ENCODE measurements at regions not wholly inside any gene's neighbourhood (a gene's known extent, or its start where the extent isn't known, plus 50 kb on each side); places are given as distances from the start of the nearest gene placed in this dataset.
A peak's percentile ranks its signal among the peaks of the same experiment; 100 is the strongest.

DNA sequence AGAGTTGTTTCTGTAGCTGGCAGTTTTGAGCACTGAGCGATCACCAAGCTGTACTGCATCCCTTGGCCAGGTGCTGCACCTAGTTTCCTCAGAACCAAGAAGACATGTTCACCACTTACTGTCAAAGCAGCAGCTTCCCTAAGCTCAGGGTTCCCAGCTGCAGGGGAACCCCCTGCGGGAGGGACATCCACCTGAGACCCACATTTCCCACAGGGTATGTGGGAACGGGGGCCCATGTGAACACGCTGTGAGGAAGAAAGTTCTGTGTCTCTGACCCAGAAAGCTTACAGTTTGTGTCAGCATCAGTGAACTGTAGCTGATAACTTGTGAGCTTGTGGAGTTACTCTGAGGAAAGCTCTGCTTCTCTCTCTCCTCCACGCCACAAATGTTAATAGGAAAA lies 436.8 kb upstream of the IGFBP3 start:
- H3K36me3 ChIP-seq (ENCODE audit: low read depth): no peaks in the 10 kb centered on the region
- TF ChIP-seq, protein P1, sequence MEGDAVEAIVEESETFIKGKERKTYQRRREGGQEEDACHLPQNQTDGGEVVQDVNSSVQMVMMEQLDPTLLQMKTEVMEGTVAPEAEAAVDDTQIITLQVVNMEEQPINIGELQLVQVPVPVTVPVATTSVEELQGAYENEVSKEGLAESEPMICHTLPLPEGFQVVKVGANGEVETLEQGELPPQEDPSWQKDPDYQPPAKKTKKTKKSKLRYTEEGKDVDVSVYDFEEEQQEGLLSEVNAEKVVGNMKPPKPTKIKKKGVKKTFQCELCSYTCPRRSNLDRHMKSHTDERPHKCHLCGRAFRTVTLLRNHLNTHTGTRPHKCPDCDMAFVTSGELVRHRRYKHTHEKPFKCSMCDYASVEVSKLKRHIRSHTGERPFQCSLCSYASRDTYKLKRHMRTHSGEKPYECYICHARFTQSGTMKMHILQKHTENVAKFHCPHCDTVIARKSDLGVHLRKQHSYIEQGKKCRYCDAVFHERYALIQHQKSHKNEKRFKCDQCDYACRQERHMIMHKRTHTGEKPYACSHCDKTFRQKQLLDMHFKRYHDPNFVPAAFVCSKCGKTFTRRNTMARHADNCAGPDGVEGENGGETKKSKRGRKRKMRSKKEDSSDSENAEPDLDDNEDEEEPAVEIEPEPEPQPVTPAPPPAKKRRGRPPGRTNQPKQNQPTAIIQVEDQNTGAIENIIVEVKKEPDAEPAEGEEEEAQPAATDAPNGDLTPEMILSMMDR (IDR thresholded peaks at IDR 0.05; ENCODE audit: poor library complexity, severe bottlenecking): no peak
- H3K27ac ChIP-seq (ENCODE audit: poor library complexity, severe bottlenecking): no peak overlapping the region
- ATAC-seq (ENCODE audit: low read depth): no peak
- no peaks in the 10 kb centered on the region for H3K27me3 ChIP-seq (ENCODE audit: insufficient read depth, poor library complexity, severe bottlenecking)
- no peaks in the 10 kb centered on the region for H3K4me1 ChIP-seq (ENCODE audit: insufficient read depth, poor library complexity, severe bottlenecking)
- no peaks in the 10 kb centered on the region for H3K9me3 ChIP-seq (ENCODE audit: severe bottlenecking)
- no peak overlapping the region for H3K4me3 ChIP-seq (ENCODE audit: severe bottlenecking)
- no peak for DNase-seq (ENCODE audit: low spot score)

DNA sequence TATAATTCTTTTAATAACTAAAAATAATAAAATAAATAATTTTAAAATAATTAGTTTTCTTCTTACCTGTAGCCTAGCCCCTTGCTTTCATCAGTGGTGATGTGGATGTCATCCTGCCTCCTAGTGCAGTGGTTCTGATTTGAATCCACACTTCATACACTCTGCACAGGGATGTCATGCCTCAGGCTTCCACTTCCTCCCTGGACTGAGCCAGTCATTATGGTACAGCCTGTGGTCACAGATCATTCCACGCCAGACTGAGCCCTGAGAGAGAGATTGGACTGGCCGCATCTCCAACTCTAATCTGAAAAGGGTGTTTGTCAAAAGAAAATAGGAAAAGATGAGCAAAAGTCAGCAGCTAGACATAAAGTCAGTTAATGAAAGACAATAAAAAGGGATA lies 436.2 kb upstream of the IGFBP3 start:
- no peak for ATAC-seq (ENCODE audit: low read depth)

DNA sequence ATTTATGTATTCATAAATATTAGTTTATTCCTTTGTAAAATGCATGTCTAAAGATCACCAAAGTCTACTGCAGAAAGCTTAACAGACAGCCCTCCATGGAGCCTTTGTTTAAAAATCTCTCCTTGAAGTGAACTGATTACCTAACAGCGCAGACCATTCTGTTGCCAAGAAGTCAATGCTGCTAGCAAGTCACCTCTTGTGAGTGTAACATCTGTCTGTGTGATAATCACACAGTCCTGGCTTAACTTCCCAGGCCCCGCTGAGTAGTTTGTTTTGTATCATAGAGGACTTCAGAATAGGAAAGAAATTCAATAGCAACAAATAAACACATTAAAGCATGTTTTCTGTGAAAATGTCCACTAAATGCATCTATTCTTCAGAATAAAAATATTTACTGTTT lies 435.3 kb upstream of the IGFBP3 start:
- TF ChIP-seq, protein P1 (IDR thresholded peaks at IDR 0.05; ENCODE audit: poor library complexity, severe bottlenecking): no peak
- Histone ChIP-seq H3K4me3 (ENCODE audit: severe bottlenecking) (no peak overlapping the region), H3K36me3 (ENCODE audit: low read depth) (no peaks in the 10 kb centered on the region), H3K27ac (ENCODE audit: poor library complexity, severe bottlenecking) (no peak overlapping the region), H3K9me3 (ENCODE audit: severe bottlenecking) (no peaks in the 10 kb centered on the region), H3K4me1 (ENCODE audit: insufficient read depth, poor library complexity, severe bottlenecking) (no peaks in the 10 kb centered on the region), H3K27me3 (ENCODE audit: insufficient read depth, poor library complexity, severe bottlenecking) (no peaks in the 10 kb centered on the region)
- ATAC-seq (ENCODE audit: low read depth) (no peak), DNase-seq (ENCODE audit: low spot score) (no peak)

More for the DNA sequence above, 436.2 kb upstream of the IGFBP3 start:
- TF ChIP-seq, protein P1 (IDR thresholded peaks at IDR 0.05; ENCODE audit: poor library complexity, severe bottlenecking): no peak
- Histone ChIP-seq H3K4me1 (ENCODE audit: insufficient read depth, poor library complexity, severe bottlenecking) (no peaks in the 10 kb centered on the region), H3K9me3 (ENCODE audit: severe bottlenecking) (no peaks in the 10 kb centered on the region), H3K27ac (ENCODE audit: poor library complexity, severe bottlenecking) (no peak overlapping the region), H3K4me3 (ENCODE audit: severe bottlenecking) (no peak overlapping the region), H3K36me3 (ENCODE audit: low read depth) (no peaks in the 10 kb centered on the region), H3K27me3 (ENCODE audit: insufficient read depth, poor library complexity, severe bottlenecking) (no peaks in the 10 kb centered on the region)
- DNase-seq (ENCODE audit: low spot score): no peak

DNA sequence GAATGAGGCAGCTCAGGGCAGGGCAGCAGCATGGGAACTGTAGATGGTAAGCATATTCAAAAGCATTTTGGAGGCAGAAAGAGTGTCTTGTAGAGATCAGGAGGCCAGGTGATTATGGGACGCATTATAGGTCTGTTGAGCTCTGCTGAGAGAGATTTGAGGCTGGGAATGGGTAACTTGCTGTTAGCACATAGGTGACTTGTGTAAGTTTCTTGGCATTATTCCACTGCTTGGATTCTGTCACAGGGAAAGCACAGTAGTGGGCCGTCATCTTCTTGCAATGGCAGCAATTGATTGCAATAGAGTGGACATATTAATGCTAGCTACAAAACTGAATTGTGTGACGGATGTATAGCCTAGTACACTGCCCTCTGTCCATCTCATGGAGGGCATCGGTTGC lies 434.3 kb upstream of the IGFBP3 start:
- DNase-seq (ENCODE audit: low spot score) (no peak), ATAC-seq (ENCODE audit: low read depth) (no peak)
- Histone ChIP-seq H3K36me3 (ENCODE audit: low read depth) (no peaks in the 10 kb centered on the region), H3K4me1 (ENCODE audit: insufficient read depth, poor library complexity, severe bottlenecking) (no peaks in the 10 kb centered on the region), H3K27ac (ENCODE audit: poor library complexity, severe bottlenecking) (no peak overlapping the region), H3K9me3 (ENCODE audit: severe bottlenecking) (no peaks in the 10 kb centered on the region), H3K27me3 (ENCODE audit: insufficient read depth, poor library complexity, severe bottlenecking) (no peaks in the 10 kb centered on the region), H3K4me3 (ENCODE audit: severe bottlenecking) (no peak overlapping the region)
- TF ChIP-seq, protein P1 (IDR thresholded peaks at IDR 0.05; ENCODE audit: poor library complexity, severe bottlenecking): no peak

DNA sequence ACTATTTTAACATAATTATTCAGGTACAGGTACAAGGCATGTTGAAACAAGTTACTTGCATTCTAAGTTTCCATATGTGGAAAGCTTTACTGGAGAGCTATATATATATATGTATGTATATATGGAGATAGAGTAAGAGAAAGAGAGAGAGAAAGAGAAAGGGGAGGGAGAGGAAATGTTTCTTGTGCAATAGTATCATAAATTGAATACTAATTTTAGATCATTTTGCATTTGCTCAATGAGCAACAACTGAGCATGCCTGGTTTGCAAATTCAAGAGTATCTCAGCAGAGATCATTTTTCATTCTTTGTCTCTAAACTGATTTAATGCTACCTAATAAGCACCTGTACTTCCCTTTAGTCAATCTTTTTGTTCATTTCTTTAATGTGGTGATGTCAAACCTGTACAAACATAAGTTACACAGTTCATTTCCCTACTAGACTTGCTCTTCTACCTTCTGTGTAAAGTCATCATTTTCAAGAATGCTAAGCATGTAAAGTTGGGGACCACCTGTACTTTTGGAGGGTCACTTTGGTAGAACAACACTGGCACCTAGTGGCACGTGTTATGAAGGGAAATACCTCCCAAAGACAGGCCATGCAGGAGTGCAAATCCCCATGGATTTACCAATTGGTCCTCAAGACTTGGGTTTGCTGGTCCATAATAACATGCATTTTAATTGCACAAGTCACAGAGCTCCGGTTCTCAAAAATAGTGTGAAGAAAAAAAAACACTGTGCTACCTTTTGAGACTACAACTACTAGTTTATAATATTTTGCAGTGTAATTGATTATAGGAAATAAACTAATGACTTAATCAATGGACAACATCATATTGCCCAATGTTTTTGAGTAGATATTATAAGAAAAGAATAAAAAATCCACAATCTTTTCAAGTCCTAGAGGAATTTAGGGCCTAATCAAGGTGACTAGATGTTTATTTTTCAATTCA lies 431.2 kb upstream of the IGFBP3 start:
- DNase-seq (ENCODE audit: low spot score): no peak
- no peak overlapping the region for H3K27ac ChIP-seq (ENCODE audit: poor library complexity, severe bottlenecking)
- ATAC-seq (ENCODE audit: low read depth): peak; percentile 60

More for the DNA sequence above, 431.2 kb upstream of the IGFBP3 start:
- Histone ChIP-seq H3K4me1 (ENCODE audit: insufficient read depth, poor library complexity, severe bottlenecking) (no peaks in the 10 kb centered on the region), H3K4me3 (ENCODE audit: severe bottlenecking) (no peak overlapping the region), H3K9me3 (ENCODE audit: severe bottlenecking) (no peaks in the 10 kb centered on the region), H3K27me3 (ENCODE audit: insufficient read depth, poor library complexity, severe bottlenecking) (no peaks in the 10 kb centered on the region), H3K36me3 (ENCODE audit: low read depth) (no peaks in the 10 kb centered on the region)
- TF ChIP-seq, protein P1 (IDR thresholded peaks at IDR 0.05; ENCODE audit: poor library complexity, severe bottlenecking): peak; percentile 81
